Brain pericyte (primary cell): ENCODE measurements at regions not wholly inside any gene's neighbourhood (a gene's known extent, or its start where the extent isn't known, plus 50 kb on each side); places are given as distances from the start of the nearest gene placed in this dataset.

Experiments
- DNase-seq: peaks from one replicate; pipeline ENCODE4 v3.0.0-alpha.2; 2012; ENCODE audit warnings: low read depth, low spot score

- DNase-seq = peak; percentile 51
These were observed 142.5 kb upstream of the TNS3 start for GRCh38 chr7:47724335-47724982.

GRCh38 chr7:47722126-47722525, 140.2 kb upstream of the TNS3 start:
- no peak for DNase-seq

GRCh38 chr7:47721670-47722069, 139.8 kb upstream of the TNS3 start:
- DNase-seq = no peak

GRCh38 chr7:47720907-47721244, 139.0 kb upstream of the TNS3 start:
- DNase-seq = no peak

GRCh38 chr7:47720141-47720906, 138.4 kb upstream of the TNS3 start:
- DNase-seq = no peak

GRCh38 chr7:47719675-47720074, 137.8 kb upstream of the TNS3 start:
- DNase-seq = no peak

- no peak for DNase-seq
These were observed 133.7 kb upstream of the TNS3 start for GRCh38 chr7:47715631-47716068.

- DNase-seq = no peak
These were observed 133.0 kb upstream of the TNS3 start for GRCh38 chr7:47714669-47715607.

GRCh38 chr7:47713595-47713994, 131.7 kb upstream of the TNS3 start:
- no peak for DNase-seq

- no peak for DNase-seq
These were observed 130.5 kb upstream of the TNS3 start for GRCh38 chr7:47712416-47712815.

- DNase-seq = no peak
These were observed 129.9 kb upstream of the TNS3 start for GRCh38 chr7:47711776-47712175.

- no peak for DNase-seq
These were observed 128.5 kb upstream of the TNS3 start for GRCh38 chr7:47710201-47710935.

GRCh38 chr7:47709451-47709850, 127.5 kb upstream of the TNS3 start:
- DNase-seq = no peak

- no peak for DNase-seq
These were observed 127.1 kb upstream of the TNS3 start for GRCh38 chr7:47709051-47709450.

- no peak for DNase-seq
These were observed 125.7 kb upstream of the TNS3 start for GRCh38 chr7:47707583-47707982.

GRCh38 chr7:47704936-47705335, 123.0 kb upstream of the TNS3 start:
- no peak for DNase-seq

- no peak for DNase-seq
These were observed 120.2 kb upstream of the TNS3 start for GRCh38 chr7:47702080-47702479.

- DNase-seq = no peak
These were observed 116.5 kb upstream of the TNS3 start for GRCh38 chr7:47698386-47698785.

- DNase-seq = no peak
These were observed 115.6 kb upstream of the TNS3 start for GRCh38 chr7:47697543-47697942.

- no peak for DNase-seq
These were observed 114.3 kb upstream of the TNS3 start for GRCh38 chr7:47696152-47696710.

- DNase-seq = no peak
These were observed 111.3 kb upstream of the TNS3 start for GRCh38 chr7:47693216-47693615.
